ENCODE measurements at regions not wholly inside any gene's neighbourhood (a gene's known extent, or its start where the extent isn't known, plus 50 kb on each side); places are given as distances from the start of the nearest gene placed in this dataset.

DNA sequence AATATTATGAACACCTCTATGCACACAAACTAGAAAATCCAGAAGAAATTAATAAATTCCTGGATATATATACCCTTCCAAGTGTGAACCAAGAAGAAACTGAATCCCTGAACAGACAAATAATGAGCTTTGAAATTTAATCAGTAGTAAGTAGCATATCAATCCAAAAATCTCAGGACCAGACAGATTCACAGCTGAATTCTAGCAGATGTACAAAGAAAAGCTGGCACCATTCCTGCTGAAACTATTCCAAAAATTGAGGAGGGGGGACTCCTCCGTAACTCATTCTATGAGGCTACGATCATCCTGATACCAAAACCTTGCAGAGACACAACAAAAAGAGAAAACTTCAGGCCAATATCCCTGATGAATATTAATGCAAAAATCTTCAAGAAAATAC is 67.0 kb upstream of the PDE7B start:
- no peak overlapping the region for H2AFZ ChIP-seq (ENCODE audit: low read length)
- no peaks in the 10 kb centered on the region for H3K4me1 ChIP-seq (ENCODE audit: insufficient read depth, low read length, severe bottlenecking)
- H3K27ac ChIP-seq (ENCODE audit: low read depth, low read length, poor library complexity, severe bottlenecking): no peak overlapping the region
- TF ChIP-seq EZH2 (IDR thresholded peaks at IDR 0.05; ENCODE audit: borderline replicate concordance, low read length): no peak
- TF ChIP-seq, protein P1, sequence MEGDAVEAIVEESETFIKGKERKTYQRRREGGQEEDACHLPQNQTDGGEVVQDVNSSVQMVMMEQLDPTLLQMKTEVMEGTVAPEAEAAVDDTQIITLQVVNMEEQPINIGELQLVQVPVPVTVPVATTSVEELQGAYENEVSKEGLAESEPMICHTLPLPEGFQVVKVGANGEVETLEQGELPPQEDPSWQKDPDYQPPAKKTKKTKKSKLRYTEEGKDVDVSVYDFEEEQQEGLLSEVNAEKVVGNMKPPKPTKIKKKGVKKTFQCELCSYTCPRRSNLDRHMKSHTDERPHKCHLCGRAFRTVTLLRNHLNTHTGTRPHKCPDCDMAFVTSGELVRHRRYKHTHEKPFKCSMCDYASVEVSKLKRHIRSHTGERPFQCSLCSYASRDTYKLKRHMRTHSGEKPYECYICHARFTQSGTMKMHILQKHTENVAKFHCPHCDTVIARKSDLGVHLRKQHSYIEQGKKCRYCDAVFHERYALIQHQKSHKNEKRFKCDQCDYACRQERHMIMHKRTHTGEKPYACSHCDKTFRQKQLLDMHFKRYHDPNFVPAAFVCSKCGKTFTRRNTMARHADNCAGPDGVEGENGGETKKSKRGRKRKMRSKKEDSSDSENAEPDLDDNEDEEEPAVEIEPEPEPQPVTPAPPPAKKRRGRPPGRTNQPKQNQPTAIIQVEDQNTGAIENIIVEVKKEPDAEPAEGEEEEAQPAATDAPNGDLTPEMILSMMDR (IDR thresholded peaks at IDR 0.05; ENCODE audit: low read length): no peak
- H3K9me3 ChIP-seq (ENCODE audit: low read length): no peaks in the 10 kb centered on the region
- no peak overlapping the region for H3K4me2 ChIP-seq (ENCODE audit: low read length)
- no peaks in the 10 kb centered on the region for H3K27me3 ChIP-seq (ENCODE audit: insufficient read depth, low read length)
- no peaks in the 10 kb centered on the region for H3K36me3 ChIP-seq (ENCODE audit: insufficient read depth, low read length)
- no peaks in the 10 kb centered on the region for H3K9me2 ChIP-seq (ENCODE audit: low read depth, low read length)
- H3F3A ChIP-seq (ENCODE audit: insufficient read depth, low read length): no peaks in the 10 kb centered on the region
- no peaks in the 10 kb centered on the region for H4K20me1 ChIP-seq (ENCODE audit: insufficient read depth, low read length)
- H3K4me3 ChIP-seq (ENCODE audit: low read depth, low read length, poor library complexity, severe bottlenecking): no peak overlapping the region
- no peaks in the 10 kb centered on the region for H3K79me2 ChIP-seq (ENCODE audit: insufficient read depth, low read length)
- no peak overlapping the region for H3K9ac ChIP-seq (ENCODE audit: low read length)

DNA sequence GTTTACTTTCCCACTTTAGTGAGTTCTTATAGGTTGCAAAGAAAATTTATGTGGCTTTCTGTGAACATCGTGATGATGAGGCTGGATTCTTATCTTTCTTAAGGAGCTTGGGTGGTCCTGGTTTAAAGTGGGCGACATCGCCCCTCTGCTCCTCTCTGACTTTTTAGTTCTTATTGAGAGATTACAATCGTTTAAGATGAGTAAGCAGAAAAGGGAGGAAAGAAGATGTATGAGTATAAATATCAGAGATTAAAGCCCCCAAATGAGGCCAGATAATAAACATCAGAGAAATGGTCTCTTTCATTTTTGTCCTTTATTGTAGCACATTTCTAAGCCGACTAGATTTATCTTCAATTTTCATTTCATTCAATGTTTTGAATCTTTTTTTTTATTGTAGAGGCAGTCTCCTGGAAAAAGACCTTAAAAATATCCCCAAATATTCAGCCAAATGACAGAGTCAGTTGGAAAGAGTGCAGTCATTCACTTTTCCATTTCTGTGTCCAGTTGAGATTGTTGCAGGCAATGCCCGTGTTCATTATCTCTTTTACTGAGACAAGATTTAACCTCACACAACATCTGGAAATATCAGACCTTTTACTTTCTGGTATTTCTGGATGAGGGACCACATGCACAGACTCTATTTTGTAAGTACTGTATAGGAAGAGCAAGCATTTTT is 62.0 kb upstream of the PDE7B start:
- no peaks in the 10 kb centered on the region for H3K9me3 ChIP-seq (ENCODE audit: low read length)
- no peak overlapping the region for H3K9ac ChIP-seq (ENCODE audit: low read length)
- no peaks in the 10 kb centered on the region for H3K27me3 ChIP-seq (ENCODE audit: insufficient read depth, low read length)
- no peaks in the 10 kb centered on the region for H3K9me2 ChIP-seq (ENCODE audit: low read depth, low read length)
- no peaks in the 10 kb centered on the region for H3K36me3 ChIP-seq (ENCODE audit: insufficient read depth, low read length)
- no peak overlapping the region for H3K4me3 ChIP-seq (ENCODE audit: low read depth, low read length, poor library complexity, severe bottlenecking)
- TF ChIP-seq EZH2 (IDR thresholded peaks at IDR 0.05; ENCODE audit: borderline replicate concordance, low read length): no peak
- TF ChIP-seq, protein P1 (IDR thresholded peaks at IDR 0.05; ENCODE audit: low read length): no peak
- H3K27ac ChIP-seq (ENCODE audit: low read depth, low read length, poor library complexity, severe bottlenecking): no peak overlapping the region
- no peak overlapping the region for H2AFZ ChIP-seq (ENCODE audit: low read length)
- H3F3A ChIP-seq (ENCODE audit: insufficient read depth, low read length): no peaks in the 10 kb centered on the region
- no peak overlapping the region for H3K4me2 ChIP-seq (ENCODE audit: low read length)
- H4K20me1 ChIP-seq (ENCODE audit: insufficient read depth, low read length): no peaks in the 10 kb centered on the region
- no peaks in the 10 kb centered on the region for H3K79me2 ChIP-seq (ENCODE audit: insufficient read depth, low read length)
- no peaks in the 10 kb centered on the region for H3K4me1 ChIP-seq (ENCODE audit: insufficient read depth, low read length, severe bottlenecking)

DNA sequence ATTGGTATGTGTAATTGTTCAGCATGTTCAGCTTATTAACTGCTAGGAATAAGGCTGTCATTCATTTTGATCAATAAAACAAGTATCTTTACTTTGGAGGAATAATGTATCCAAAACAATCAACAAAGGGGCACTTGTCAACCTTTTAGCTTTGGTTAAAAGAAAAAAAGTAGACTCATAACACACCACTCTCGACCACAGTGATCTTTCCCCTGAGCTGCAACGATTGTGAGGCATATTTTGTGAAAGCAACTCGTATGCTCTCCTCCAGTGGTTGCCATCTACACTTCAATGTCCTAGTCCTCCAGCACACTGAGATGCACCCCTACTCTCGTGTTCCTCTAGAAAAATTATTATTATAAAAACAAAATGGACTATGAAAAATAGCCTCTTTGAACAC is 60.1 kb upstream of the PDE7B start:
- Histone ChIP-seq H3K4me2 (ENCODE audit: low read length) (no peak overlapping the region), H4K20me1 (ENCODE audit: insufficient read depth, low read length) (no peaks in the 10 kb centered on the region), H3K9me2 (ENCODE audit: low read depth, low read length) (no peaks in the 10 kb centered on the region)

More for the DNA sequence above, 60.1 kb upstream of the PDE7B start:
- TF ChIP-seq EZH2 (IDR thresholded peaks at IDR 0.05; ENCODE audit: borderline replicate concordance, low read length): no peak
- TF ChIP-seq, protein P1 (IDR thresholded peaks at IDR 0.05; ENCODE audit: low read length): no peak
- no peak overlapping the region for H3K4me3 ChIP-seq (ENCODE audit: low read depth, low read length, poor library complexity, severe bottlenecking)
- H3K79me2 ChIP-seq (ENCODE audit: insufficient read depth, low read length): no peaks in the 10 kb centered on the region
- H3K36me3 ChIP-seq (ENCODE audit: insufficient read depth, low read length): no peaks in the 10 kb centered on the region
- no peaks in the 10 kb centered on the region for H3K4me1 ChIP-seq (ENCODE audit: insufficient read depth, low read length, severe bottlenecking)
- no peak overlapping the region for H3K27ac ChIP-seq (ENCODE audit: low read depth, low read length, poor library complexity, severe bottlenecking)
- H3F3A ChIP-seq (ENCODE audit: insufficient read depth, low read length): no peaks in the 10 kb centered on the region
- no peak overlapping the region for H3K9ac ChIP-seq (ENCODE audit: low read length)
- no peaks in the 10 kb centered on the region for H3K9me3 ChIP-seq (ENCODE audit: low read length)
- no peaks in the 10 kb centered on the region for H3K27me3 ChIP-seq (ENCODE audit: insufficient read depth, low read length)
- no peak overlapping the region for H2AFZ ChIP-seq (ENCODE audit: low read length)

Data from OCI-LY1 (cell line).